ENCODE measurements at regions not wholly inside any gene's neighbourhood (a gene's known extent, or its start where the extent isn't known, plus 50 kb on each side); places are given as distances from the start of the nearest gene placed in this dataset.

GRCh38 chr12:124175704-124176103 is 119.2 kb upstream of the RFLNA start:
- Histone ChIP-seq H3K36me3 (ENCODE audit: control insufficient read depth, insufficient read depth, low read length) (no peaks in the 10 kb centered on the region), H3K27me3 (ENCODE audit: control insufficient read depth, insufficient read depth, low read length) (no peaks in the 10 kb centered on the region), H3K4me3 (ENCODE audit: low read depth, low read length) (no peak overlapping the region)
- TF ChIP-seq CTCF (IDR thresholded peaks at IDR 0.05; ENCODE audit: insufficient read depth, low read length, severe bottlenecking) = no peak
- FAIRE-seq = no peak
- no peak for DNase-seq (ENCODE audit: low read depth)

- FAIRE-seq = no peak
- H3K27me3 ChIP-seq (ENCODE audit: control insufficient read depth, insufficient read depth, low read length) = no peaks in the 10 kb centered on the region
These were observed 117.5 kb upstream of the RFLNA start for GRCh38 chr12:124177276-124177950.

GRCh38 chr12:124177951-124178316 is 117.0 kb upstream of the RFLNA start:
- no peak for FAIRE-seq
- Histone ChIP-seq H3K4me3 (ENCODE audit: low read depth, low read length) (no peak overlapping the region), H3K36me3 (ENCODE audit: control insufficient read depth, insufficient read depth, low read length) (no peaks in the 10 kb centered on the region), H3K27me3 (ENCODE audit: control insufficient read depth, insufficient read depth, low read length) (no peaks in the 10 kb centered on the region)
- DNase-seq (ENCODE audit: low read depth) = no peak
- TF ChIP-seq CTCF (IDR thresholded peaks at IDR 0.05; ENCODE audit: insufficient read depth, low read length, severe bottlenecking) = no peak

More at GRCh38 chr12:124177276-124177950, 117.5 kb upstream of the RFLNA start:
- DNase-seq (ENCODE audit: low read depth) = no peak
- no peaks in the 10 kb centered on the region for H3K36me3 ChIP-seq (ENCODE audit: control insufficient read depth, insufficient read depth, low read length)
- no peak overlapping the region for H3K4me3 ChIP-seq (ENCODE audit: low read depth, low read length)
- no peak for TF ChIP-seq CTCF (IDR thresholded peaks at IDR 0.05; ENCODE audit: insufficient read depth, low read length, severe bottlenecking)

GRCh38 chr12:124179936-124180607 is 114.8 kb upstream of the RFLNA start:
- no peak for DNase-seq (ENCODE audit: low read depth)

DNA sequence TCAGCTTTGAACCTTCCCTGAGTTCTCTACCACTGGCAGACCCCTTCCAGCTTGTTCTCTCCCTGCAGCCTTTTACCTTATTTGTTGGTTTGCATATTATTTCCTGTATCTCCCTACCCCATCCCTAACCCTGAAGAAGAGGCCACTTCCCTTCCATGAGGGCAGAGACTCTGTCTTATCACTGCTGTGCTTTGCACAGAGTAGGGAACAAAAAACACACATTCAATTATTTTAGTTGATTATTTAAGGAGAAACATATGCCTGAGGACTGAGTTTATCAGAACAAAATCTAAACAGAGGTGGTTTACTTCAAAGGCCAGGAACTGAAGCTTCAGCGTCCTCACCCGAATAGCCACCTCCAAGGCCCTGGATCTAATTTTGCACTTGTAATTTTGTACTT is 111.7 kb upstream of the RFLNA start:
- Histone ChIP-seq H3K36me3 (ENCODE audit: control insufficient read depth, insufficient read depth, low read length) (no peaks in the 10 kb centered on the region), H3K27me3 (ENCODE audit: control insufficient read depth, insufficient read depth, low read length) (no peaks in the 10 kb centered on the region), H3K4me3 (ENCODE audit: low read depth, low read length) (no peak overlapping the region)
- DNase-seq (ENCODE audit: low read depth) (no peak), FAIRE-seq (no peak)
- TF ChIP-seq CTCF (IDR thresholded peaks at IDR 0.05; ENCODE audit: insufficient read depth, low read length, severe bottlenecking) = no peak

More at GRCh38 chr12:124179936-124180607, 114.8 kb upstream of the RFLNA start:
- no peak overlapping the region for H3K4me3 ChIP-seq (ENCODE audit: low read depth, low read length)
- no peaks in the 10 kb centered on the region for H3K36me3 ChIP-seq (ENCODE audit: control insufficient read depth, insufficient read depth, low read length)
- TF ChIP-seq CTCF (IDR thresholded peaks at IDR 0.05; ENCODE audit: insufficient read depth, low read length, severe bottlenecking) = no peak
- peak; percentile 72 for FAIRE-seq
- H3K27me3 ChIP-seq (ENCODE audit: control insufficient read depth, insufficient read depth, low read length) = no peaks in the 10 kb centered on the region

Measured in bronchial epithelial cell (primary cell).